ENCODE measurements at regions not wholly inside any gene's neighbourhood (a gene's known extent, or its start where the extent isn't known, plus 50 kb on each side); places are given as distances from the start of the nearest gene placed in this dataset.

- TF ChIP-seq CTCF (IDR thresholded peaks at IDR 0.05; ENCODE audit: low read length), result no peak
- no peak for TF ChIP-seq EZH2 (optimal IDR thresholded peaks at IDR 0.05; ENCODE audit: low read depth, low read length)
- TF ChIP-seq EZH2phosphoT487 (IDR thresholded peaks at IDR 0.05; ENCODE audit: low read length), result no peak
These were observed 355.3 kb downstream of the ZSWIM6 start for GRCh38 chr5:61687371-61687770.
